ENCODE measurements at regions not wholly inside any gene's neighbourhood (a gene's known extent, or its start where the extent isn't known, plus 50 kb on each side); places are given as distances from the start of the nearest gene placed in this dataset.

- WGBS (ENCODE audit: extremely low coverage, insufficient read length, low lambda C conversion rate), result no CpG with 5 or more reads among the region's 7 CpGs
- Histone ChIP-seq H3K27ac (ENCODE audit: insufficient read length, low read depth, low read length) (no peak overlapping the region), H4K8ac (replicated peaks; ENCODE audit: insufficient read length, low read depth, low read length) (no peak overlapping the region), H3K4me1 (ENCODE audit: insufficient read depth, low read length) (no peaks in the 10 kb centered on the region), H2BK5ac (ENCODE audit: insufficient read length, low read length) (no peak overlapping the region), H2BK20ac (ENCODE audit: low read depth, low read length, poor library complexity, severe bottlenecking) (no peak overlapping the region), H2AK5ac (ENCODE audit: insufficient read length, low read length) (no peak overlapping the region), H4K5ac (ENCODE audit: insufficient read length, low read depth, low read length) (no peak overlapping the region), H3K4me2 (ENCODE audit: insufficient read depth, insufficient read length, low read length) (no peak overlapping the region), H3K79me2 (ENCODE audit: insufficient read depth, low read length) (no peaks in the 10 kb centered on the region), H3K14ac (ENCODE audit: insufficient read depth, low read length) (no peak overlapping the region), H2BK12ac (ENCODE audit: insufficient read length, low read depth, low read length) (no peak overlapping the region), H3K9ac (ENCODE audit: extremely low read depth, insufficient read length, low read length) (no peak overlapping the region), H2BK15ac (ENCODE audit: low read depth, low read length) (no peak overlapping the region), H3K23me2 (ENCODE audit: insufficient read length, low read depth, low read length, poor library complexity, severe bottlenecking) (no peaks in the 10 kb centered on the region), H4K91ac (ENCODE audit: insufficient read length, low read depth, low read length) (no peak overlapping the region), H3K9me3 (ENCODE audit: control insufficient read depth, low read depth, low read length) (no peaks in the 10 kb centered on the region), H3K56ac (ENCODE audit: insufficient read length, low read depth, low read length) (no peak overlapping the region), H3K27me3 (ENCODE audit: insufficient read depth, low read length) (no peaks in the 10 kb centered on the region), H3K4ac (ENCODE audit: low read depth, low read length) (no peak overlapping the region), H2BK120ac (ENCODE audit: low read depth, low read length, poor library complexity, severe bottlenecking) (no peak overlapping the region), H3K18ac (ENCODE audit: insufficient read length, low read depth, low read length) (no peak overlapping the region), H3T11ph (ENCODE audit: low read length) (no peak overlapping the region), H2AFZ (ENCODE audit: low read length) (no peak overlapping the region), H4K20me1 (ENCODE audit: control insufficient read depth, insufficient read depth, insufficient read length) (no peaks in the 10 kb centered on the region), H3K79me1 (ENCODE audit: insufficient read depth, low read depth, low read length, poor library complexity, severe bottlenecking) (no peaks in the 10 kb centered on the region), H3K23ac (ENCODE audit: insufficient read length, low read depth, low read length) (no peak overlapping the region)
- H3K36me3 Mint-ChIP-seq (ENCODE audit: insufficient read depth in 1 of 3, low read depth in 3 of 3), result no peaks in the 10 kb centered on the region
- peaks cover 11 to 21% of the 10 kb centered on the region in 2 experiments for H3K4me1 Mint-ChIP-seq
- no peak overlapping the region for H3K4me3 Mint-ChIP-seq
- no peak for TF ChIP-seq CTCF (conservative IDR thresholded peaks at IDR 0.05)
- no peak overlapping the region for H3K27ac Mint-ChIP-seq
- H3K9me3 Mint-ChIP-seq, result no peaks in the 10 kb centered on the region
- H3K27me3 Mint-ChIP-seq (ENCODE audit: low read depth), result no peaks in the 10 kb centered on the region; the same call in 1 of the 2 replicates
- DNase-seq, result no peak
Observed at GRCh38 chr12:116444590-116444943, 114.6 kb upstream of the MAP1LC3B2 start.
